22Rv1 (cell line): ENCODE measurements at regions not wholly inside any gene's neighbourhood (a gene's known extent, or its start where the extent isn't known, plus 50 kb on each side); places are given as distances from the start of the nearest gene placed in this dataset.

Source experiments
- H3K27ac ChIP-seq: fragments of 450-650 bp; 2 replicates; pipeline ENCODE4 v1.5.1; 2017
- ZFX ChIP-seq: fragments of 450-650 bp; IDR thresholded peaks from 2 replicates; pipeline ENCODE4 v1.6.1; 2017; ENCODE audit warnings: antibody characterized with exemption, borderline replicate concordance
- TF ChIP-seq, protein P1 (sequence below): fragments of 450-650 bp; IDR thresholded peaks from 2 replicates; pipeline ENCODE4 v1.5.1; 2017; ENCODE audit warnings: mild to moderate bottlenecking

DNA sequence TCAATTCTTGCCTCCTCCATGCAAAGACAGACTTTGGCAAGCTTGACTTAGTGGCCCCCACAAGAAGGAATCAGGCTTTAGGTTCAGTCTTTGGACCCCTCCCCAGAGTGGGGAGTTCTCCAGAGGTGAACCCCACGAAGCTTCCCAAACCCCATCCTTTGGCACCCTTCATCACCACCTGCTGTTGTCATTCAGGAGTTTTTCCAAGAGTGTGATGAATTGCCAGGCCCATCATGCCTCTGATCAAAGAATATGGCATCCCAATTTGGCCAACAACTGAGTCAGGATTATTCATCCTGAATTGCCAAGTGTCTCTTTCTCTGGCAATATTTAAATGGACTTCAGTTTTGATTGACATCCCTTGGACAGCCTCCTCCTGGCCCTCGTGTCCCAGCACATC, 404.7 kb upstream of the MKI67 start:
- H3K27ac ChIP-seq = no peak overlapping the region
- TF ChIP-seq, protein P1, sequence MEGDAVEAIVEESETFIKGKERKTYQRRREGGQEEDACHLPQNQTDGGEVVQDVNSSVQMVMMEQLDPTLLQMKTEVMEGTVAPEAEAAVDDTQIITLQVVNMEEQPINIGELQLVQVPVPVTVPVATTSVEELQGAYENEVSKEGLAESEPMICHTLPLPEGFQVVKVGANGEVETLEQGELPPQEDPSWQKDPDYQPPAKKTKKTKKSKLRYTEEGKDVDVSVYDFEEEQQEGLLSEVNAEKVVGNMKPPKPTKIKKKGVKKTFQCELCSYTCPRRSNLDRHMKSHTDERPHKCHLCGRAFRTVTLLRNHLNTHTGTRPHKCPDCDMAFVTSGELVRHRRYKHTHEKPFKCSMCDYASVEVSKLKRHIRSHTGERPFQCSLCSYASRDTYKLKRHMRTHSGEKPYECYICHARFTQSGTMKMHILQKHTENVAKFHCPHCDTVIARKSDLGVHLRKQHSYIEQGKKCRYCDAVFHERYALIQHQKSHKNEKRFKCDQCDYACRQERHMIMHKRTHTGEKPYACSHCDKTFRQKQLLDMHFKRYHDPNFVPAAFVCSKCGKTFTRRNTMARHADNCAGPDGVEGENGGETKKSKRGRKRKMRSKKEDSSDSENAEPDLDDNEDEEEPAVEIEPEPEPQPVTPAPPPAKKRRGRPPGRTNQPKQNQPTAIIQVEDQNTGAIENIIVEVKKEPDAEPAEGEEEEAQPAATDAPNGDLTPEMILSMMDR = no peak
- TF ChIP-seq ZFX = no peak

DNA sequence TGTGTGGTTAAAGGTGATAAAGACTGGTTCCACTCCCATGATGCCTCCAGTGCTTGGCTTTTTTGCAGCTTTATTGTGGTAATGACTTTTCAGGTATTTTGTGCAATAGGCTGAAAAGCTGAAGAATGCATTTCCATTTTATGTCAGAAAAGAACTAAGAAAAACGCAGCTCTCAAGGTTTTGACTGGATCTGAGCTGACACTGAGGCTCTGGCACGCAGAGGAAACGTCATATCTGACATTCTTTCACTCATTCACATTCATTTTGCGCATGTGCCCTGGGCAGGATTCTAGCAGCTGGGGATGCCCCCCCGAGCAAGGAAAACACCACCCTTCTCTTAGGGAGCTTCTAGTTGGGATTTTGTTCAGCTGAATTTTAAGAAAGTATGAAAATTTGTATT, 408.5 kb upstream of the MKI67 start:
- TF ChIP-seq, protein P1 = no peak
- no peak for TF ChIP-seq ZFX
- H3K27ac ChIP-seq = no peak overlapping the region

DNA sequence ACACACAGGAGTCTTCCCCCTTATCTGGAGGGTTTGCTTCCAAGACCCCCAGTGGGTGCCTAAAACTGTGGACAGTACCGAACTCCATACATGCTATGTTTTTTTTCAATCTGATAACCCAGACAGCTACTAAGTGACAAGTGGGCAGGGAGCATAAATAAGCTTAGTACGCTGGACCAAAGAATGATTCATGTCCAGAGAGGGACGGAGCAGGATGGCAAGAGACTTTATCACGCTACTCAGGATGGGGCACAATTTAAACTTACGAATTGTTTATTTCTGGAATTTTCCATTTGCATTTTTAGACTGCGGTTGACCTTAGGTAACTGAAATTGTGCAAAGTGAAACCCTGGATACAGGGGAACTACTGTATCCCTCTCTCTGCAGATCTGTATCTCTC, 410.0 kb upstream of the MKI67 start:
- no peak overlapping the region for H3K27ac ChIP-seq
- no peak for TF ChIP-seq ZFX

DNA sequence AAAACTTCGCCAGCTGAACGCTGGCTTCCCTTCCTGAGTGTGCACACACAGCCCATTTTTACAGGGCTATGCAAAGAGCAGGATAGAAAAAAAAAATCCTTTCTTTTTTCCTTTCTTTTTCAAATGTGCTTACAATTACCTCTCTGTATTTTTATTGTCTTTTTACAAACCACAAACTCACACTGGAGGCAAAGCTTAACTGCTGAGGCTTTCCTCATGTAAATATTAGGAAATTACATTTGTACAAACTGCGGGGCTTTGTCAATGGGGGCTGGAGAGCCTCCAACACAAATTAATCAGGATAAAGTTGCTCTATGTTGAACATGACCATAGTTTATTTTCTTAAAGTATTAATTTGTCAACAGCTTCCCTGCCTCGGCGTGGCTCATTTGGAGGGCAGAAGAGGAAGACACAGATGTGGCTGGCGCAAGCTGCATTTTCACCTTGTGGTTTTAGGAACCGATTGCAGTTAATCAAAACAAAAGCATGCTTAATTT, 411.7 kb upstream of the MKI67 start:
- TF ChIP-seq ZFX = no peak
- TF ChIP-seq, protein P1 = no peak

DNA sequence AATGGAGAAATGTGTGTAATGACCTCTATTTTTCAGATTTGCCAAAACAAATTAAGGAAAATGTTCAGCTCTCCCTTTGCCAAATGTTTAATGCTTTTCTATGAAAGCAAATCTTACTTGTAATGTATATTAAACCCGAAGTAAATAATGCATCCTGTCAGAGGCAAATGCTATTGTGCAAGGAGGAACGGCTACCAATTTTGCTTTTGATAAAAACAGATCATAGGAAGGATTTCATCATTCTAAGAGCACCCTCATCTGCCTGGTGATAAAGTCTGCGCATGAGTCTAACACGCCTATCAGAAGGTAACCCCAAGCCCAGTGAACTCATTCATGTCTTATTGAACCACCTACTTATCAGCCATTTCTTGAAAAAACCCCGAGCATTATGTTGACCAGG, 412.4 kb upstream of the MKI67 start:
- TF ChIP-seq ZFX = no peak
- TF ChIP-seq, protein P1 = no peak
- no peak overlapping the region for H3K27ac ChIP-seq

More for the DNA sequence above, 411.7 kb upstream of the MKI67 start:
- H3K27ac ChIP-seq = no peak overlapping the region

DNA sequence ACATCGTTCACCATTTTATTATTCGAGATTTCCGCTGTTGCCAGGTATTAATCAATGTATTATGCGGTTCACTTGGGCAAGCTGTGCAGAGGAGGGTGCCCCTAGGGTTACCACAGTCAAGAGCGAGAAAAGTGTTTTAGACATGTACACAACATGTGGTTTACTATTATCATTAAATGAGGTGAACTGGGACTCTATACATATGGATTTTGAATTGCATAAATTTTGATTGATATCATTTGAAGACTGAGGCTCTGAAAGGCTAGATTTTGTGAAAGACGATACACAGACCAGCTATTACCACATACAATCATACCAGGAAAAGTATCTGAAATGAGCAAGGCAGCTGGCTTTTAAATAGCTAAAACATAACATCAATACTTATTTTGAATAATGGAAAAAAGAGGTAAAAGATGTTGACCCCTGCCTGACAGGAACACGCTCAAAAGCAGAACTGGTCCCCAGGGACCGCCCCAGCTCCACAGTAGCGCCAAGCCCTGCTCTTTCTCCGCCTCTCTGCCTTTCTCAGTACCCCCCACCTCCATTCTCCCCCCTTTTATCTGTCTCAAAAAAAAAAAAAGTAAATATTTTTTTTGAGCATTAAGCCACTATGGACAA, 413.4 kb upstream of the MKI67 start:
- TF ChIP-seq ZFX = no peak
- TF ChIP-seq, protein P1 = no peak
- H3K27ac ChIP-seq = no peak overlapping the region

DNA sequence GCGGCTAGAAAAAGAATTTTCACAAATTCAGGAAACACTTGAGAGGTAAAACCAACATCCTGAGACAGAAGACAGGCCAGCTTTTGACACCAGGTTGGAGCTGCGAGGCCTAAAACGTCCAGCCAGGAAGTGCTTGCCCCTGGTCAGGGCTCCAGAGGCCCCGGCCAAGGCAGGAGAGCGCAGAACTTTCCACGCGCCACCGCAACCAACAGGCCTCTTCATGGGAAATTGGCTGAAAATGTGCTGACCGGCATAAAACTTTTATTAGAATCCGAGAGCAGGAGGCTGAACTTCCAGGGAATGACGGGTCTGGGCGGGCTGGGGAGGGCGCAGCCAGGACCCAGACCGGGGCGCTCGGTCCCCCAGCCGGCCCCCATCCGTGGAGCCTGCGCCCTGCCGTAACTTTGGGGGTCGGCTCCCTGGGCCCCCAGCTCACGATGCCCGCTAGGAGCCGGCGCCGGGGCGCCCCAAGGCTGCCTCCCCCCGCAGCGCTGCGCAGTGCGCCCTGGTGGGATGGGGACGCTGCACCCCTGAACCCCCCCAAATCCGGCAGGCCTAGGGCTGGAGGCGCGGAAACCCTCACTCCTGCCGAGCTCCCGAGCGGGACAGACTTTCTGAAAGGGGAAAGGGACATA, 414.0 kb upstream of the MKI67 start:
- no peak overlapping the region for H3K27ac ChIP-seq
- TF ChIP-seq, protein P1 = no peak
- TF ChIP-seq ZFX = no peak
